ENCODE measurements at regions not wholly inside any gene's neighbourhood (a gene's known extent, or its start where the extent isn't known, plus 50 kb on each side); places are given as distances from the start of the nearest gene placed in this dataset.
"Not testable (repeated sequence)": the region's sequence is repeated elsewhere in the genome, so short reads cannot be mapped to it uniquely, and the experiment has no call there.

DNA sequence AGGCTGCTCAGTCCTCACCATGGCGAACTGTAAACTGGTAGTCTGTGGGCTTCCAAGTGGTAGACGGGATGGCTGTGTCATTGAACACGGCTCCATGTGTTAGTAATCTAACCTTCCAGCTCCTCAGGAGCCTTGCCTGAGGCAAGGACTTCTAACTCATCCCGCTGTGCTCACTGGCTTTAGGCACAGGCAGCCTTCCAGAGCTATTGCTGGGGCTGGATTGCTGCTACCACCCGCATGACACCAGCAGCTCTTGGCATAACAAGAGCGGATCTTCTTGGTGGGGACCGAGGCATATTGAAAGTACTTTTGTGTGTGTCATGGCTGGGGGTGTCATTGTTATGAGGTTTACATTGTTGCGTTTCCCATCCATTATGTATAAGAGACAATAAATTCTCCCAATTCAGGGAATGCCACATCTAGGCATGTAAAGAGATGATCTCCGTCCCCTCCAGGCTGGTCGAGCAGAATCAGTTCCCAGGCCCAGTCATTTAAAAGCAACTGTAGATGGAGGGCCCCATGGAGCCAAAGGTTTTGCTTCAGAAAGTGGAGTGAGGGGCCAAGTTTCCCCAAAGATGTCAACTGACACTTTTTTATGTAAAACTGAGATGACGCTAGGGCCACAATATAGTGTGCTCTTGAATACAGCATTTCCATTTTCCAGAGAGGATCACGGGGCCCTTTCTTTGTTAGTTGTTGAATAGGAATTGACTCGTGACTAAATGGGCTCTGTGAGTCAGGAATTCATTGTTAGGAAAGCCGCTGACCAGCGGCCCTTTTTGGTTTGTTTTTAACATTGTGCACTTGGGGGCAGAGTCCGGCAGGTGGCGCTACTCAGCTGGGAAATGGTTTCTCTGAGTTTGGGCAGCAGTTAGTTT, 759.5 kb downstream of the TAF11L14 start:
- no peak overlapping the region for H3K27ac Mint-ChIP-seq
- no peaks in the 10 kb centered on the region for H3K9me3 Mint-ChIP-seq
- H3K4me3 Mint-ChIP-seq = no peak overlapping the region
- H3K27me3 Mint-ChIP-seq = no peaks in the 10 kb centered on the region
- no peaks in the 10 kb centered on the region for H3K36me3 Mint-ChIP-seq
- H3K4me1 Mint-ChIP-seq = no peaks in the 10 kb centered on the region

DNA sequence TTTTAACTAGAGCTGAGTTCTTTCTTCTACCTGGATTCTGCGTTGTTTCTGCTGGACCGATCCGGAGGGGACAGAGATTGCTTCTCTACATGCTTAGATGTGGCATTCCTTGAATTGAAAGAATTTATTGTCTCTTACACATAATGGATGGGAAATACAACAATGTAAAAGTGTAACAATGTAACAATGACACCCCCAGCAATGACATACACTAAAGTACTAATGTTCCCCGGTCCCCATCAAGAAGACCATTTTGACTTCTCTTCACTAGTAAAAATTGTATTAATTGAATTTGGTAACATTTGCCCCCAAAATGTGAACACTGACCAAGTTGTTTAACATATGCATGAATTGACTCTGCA, 760.2 kb downstream of the TAF11L14 start:
- H3K27ac Mint-ChIP-seq = no peak overlapping the region
- no peaks in the 10 kb centered on the region for H3K4me1 Mint-ChIP-seq
- H3K9me3 Mint-ChIP-seq = no peaks in the 10 kb centered on the region
- no peaks in the 10 kb centered on the region for H3K36me3 Mint-ChIP-seq
- no peak overlapping the region for H3K4me3 Mint-ChIP-seq
- no peaks in the 10 kb centered on the region for H3K27me3 Mint-ChIP-seq

DNA sequence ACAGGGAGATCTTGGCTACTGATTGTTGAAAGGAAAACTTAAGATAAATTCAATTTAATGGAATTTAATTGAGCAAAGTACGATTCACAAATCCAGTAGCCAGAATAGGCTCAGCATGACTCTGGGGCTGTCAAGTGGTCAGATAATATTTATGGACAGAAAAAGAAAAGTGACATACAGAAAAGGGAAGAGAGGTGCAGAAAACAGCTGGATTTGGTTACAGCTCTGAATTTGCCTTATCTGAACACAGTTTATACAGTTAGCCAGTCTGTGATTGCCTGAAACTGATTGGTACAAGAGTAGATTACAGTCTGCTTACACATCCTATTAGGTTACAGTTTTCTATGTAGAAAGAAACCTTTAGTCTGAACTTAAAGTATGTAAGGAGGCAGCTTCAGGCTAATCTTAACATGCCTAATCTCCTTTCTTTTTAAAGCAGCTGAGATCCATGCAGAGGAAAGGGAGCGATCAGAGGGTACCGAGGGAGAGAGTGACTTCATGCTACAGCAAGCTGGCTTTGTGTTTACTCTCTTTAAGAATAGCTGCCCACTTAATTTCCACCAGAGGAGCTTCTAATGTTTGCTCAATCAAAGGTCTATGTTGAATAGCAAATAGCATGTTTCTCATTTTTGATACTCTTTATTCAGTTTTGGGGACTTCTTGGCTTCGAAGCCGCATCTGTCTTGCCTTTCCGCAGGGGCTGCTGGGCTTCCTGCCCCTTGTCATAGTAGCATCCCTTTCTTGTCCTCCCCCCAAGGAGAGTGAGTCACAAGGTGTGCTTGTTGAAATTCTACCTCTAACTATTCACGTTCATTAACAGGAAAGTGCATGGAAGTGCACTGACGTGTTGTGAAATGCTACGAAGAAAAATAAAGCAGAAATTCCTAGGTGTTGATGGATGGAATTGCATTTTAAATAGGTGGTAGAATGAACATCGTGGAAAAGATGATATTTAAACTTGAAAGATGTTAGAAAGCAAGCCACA, 761.2 kb downstream of the TAF11L14 start:
- Mint-ChIP-seq H3K9me3 (no peaks in the 10 kb centered on the region), H3K4me3 (no peak overlapping the region), H3K36me3 (no peaks in the 10 kb centered on the region), H3K27ac (no peak overlapping the region), H3K4me1 (no peaks in the 10 kb centered on the region), H3K27me3 (no peaks in the 10 kb centered on the region)

DNA sequence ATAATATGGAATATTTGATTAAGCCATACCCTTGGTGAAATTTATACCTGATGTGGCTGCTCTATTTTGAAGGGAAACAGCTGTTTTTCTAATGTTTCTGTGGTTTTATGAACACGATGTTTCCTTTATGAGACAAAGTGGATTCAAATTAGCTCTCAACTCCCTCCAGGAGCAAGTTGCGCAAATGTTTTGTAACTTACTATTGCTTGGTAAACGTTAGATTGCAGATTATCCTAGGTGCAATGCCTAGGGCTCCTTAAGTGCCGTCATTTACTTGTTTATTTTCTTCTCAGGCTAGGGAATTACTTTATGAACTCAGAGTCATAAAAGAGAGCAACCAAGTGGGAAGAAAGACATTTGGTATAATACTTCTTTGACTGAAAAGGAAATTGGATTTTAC, 763.1 kb downstream of the TAF11L14 start:
- Mint-ChIP-seq H3K36me3 (no peaks in the 10 kb centered on the region), H3K9me3 (no peaks in the 10 kb centered on the region), H3K4me1 (no peaks in the 10 kb centered on the region), H3K27ac (no peak overlapping the region), H3K4me3 (no peak overlapping the region), H3K27me3 (no peaks in the 10 kb centered on the region)

DNA sequence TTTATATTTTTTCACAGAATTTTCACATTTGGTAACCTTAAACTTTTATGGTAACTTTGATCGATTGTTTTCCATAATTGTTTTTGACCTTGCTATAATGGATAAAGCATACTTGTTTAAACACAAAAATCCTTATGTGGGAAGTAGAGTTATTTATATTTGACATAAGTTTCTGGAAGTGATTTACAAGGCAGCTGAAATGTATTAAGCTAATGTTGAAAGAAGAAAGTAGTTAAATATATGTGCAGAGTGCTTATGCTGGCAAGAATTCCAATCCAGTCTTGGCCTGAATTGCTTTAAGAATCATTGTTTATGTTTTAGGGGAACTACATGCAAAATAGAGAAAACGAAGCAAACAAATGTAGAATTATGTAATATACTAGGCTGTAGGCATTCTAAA, 763.6 kb downstream of the TAF11L14 start:
- no peaks in the 10 kb centered on the region for H3K9me3 Mint-ChIP-seq
- H3K4me3 Mint-ChIP-seq = no peak overlapping the region
- no peaks in the 10 kb centered on the region for H3K27me3 Mint-ChIP-seq
- no peak overlapping the region for H3K27ac Mint-ChIP-seq
- H3K4me1 Mint-ChIP-seq = no peaks in the 10 kb centered on the region
- no peaks in the 10 kb centered on the region for H3K36me3 Mint-ChIP-seq

DNA sequence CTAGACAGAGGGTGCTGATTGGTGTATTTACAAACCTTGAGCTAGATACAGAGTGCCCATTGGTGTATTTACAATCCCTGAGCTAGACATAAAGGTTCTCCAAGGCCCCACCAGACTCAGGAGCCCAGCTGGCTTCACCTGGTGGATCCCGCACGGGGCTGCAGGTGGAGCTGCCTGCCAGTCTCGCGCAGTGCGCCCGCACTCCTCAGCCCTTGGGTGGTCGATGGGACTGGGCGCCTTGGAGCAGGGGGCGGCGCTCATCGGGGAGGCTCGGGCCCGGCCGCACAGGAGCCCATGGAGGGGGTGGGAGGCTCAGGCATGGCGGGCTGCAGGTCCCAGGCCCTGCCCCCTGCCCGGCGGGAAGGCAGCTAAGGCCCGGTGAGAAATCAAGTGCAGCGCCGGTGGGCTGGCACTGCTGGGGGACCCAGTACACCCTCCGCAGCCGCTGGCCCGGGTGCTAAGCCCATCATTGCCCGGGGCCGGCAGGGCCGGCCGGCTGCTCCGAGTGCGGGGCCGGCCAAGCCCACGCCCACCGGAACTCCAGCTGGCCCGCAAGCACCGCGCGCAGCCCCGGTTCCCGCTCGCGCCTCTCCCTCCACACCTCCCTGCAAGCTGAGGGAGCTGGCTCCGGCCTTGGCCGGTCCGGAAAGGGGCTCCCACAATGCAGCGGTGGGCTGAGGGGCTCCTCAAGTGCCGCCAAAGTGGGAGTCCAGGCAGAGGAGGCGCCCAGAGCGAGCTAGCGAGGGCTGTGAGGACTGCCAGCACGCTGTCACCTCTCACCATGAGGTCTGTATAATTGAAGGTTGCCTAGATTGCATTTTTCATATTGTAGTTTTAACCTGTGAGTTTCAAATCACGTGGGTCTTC, 765.4 kb downstream of the TAF11L14 start:
- not testable (repeated sequence) for H3K36me3 Mint-ChIP-seq, H3K27ac Mint-ChIP-seq, H3K27me3 Mint-ChIP-seq, H3K4me3 Mint-ChIP-seq, H3K9me3 Mint-ChIP-seq, H3K4me1 Mint-ChIP-seq

DNA sequence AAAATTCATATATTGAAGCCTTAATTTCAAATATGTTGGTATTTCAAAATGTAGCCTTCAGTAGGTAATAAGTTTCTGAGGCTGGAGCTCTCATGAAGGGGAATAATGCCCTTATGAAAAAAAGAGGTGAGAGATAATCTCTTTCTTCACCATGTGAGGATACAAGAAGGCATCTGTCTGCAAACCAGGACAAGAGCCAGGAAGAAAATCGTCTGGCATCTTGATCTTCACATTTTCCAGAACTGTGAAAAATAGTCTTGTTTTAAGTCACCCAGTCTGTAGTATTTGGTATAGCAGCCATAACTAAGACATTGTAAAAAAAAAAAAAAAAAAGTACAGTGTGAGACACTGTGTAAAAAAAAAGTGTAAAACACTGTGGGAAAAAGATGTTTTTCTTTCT, 768.9 kb downstream of the TAF11L14 start:
- Mint-ChIP-seq H3K36me3 (no peaks in the 10 kb centered on the region), H3K4me1 (no peaks in the 10 kb centered on the region), H3K27me3 (no peaks in the 10 kb centered on the region), H3K4me3 (no peak overlapping the region), H3K9me3 (no peaks in the 10 kb centered on the region), H3K27ac (no peak overlapping the region)

DNA sequence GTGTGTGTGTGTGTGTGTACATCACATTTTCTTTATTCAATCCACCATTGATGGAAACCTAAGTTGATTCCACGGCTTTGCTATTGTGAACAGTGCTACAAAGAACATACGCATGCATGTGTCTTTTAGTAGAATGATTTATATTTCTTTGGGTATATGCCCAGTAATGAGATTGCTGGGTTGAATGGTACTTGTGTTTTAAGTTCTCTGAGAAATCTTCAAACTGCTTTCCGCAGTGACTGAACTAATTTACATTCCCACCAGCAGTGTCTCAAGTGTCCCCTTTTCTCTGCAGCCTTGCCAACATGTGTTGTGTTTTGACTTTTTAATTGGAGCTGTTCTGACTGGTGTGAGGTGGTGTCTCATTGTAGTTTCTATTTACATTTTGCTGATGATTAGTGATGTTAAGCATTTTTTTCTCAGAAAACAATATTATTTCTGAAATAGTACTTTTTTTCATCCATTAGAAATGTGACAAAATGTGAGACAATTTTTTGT, 769.7 kb downstream of the TAF11L14 start:
- no peaks in the 10 kb centered on the region for H3K27me3 Mint-ChIP-seq
- H3K9me3 Mint-ChIP-seq = no peaks in the 10 kb centered on the region
- no peak overlapping the region for H3K4me3 Mint-ChIP-seq
- no peaks in the 10 kb centered on the region for H3K36me3 Mint-ChIP-seq
- H3K27ac Mint-ChIP-seq = no peak overlapping the region
- no peaks in the 10 kb centered on the region for H3K4me1 Mint-ChIP-seq

DNA sequence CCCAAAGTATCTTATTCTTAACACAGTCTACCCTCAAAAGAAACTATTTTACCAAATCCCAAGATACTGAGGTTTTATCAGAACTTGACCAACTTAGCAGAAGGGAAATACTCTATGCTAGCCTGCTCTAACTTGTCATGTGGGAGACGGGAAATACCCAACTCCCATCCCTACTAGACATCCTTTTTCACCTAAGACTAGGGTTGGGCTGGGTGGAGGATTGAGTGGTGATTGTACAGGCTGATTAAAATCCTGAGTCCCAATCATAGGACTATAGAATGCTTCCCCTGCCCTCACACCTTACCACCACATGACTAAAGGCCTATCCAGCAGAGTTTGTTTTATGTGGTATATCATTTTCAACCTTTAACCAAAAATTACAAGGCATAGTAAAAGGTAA, 786.5 kb downstream of the TAF11L14 start:
- no peaks in the 10 kb centered on the region for H3K4me1 Mint-ChIP-seq
- H3K36me3 Mint-ChIP-seq = no peaks in the 10 kb centered on the region
- no peaks in the 10 kb centered on the region for H3K27me3 Mint-ChIP-seq
- H3K27ac Mint-ChIP-seq = no peak overlapping the region
- no peaks in the 10 kb centered on the region for H3K9me3 Mint-ChIP-seq
- H3K4me3 Mint-ChIP-seq = no peak overlapping the region

DNA sequence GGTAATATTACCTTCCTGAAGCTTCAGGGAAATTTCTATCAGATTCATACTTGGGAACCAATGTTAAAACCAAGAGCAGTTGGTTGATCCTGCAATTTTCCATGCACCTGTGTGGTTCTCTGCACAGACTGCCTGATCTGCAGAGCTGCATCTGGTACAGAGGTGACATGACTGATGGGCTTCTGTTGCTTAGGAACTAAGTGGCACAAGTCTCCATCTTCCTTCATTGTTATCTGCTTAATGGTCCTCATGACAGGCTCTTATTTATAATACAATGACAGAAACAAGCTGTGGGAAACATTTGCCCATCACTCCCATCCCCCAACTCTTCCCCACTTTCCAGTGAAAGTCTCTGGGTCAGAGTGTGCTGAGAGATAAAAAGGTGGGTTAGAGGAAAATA, 799.1 kb downstream of the TAF11L14 start:
- Mint-ChIP-seq H3K36me3 (no peaks in the 10 kb centered on the region), H3K27ac (no peak overlapping the region), H3K4me3 (no peak overlapping the region), H3K4me1 (no peaks in the 10 kb centered on the region), H3K27me3 (no peaks in the 10 kb centered on the region), H3K9me3 (peaks cover 8% of the 10 kb centered on the region)

DNA sequence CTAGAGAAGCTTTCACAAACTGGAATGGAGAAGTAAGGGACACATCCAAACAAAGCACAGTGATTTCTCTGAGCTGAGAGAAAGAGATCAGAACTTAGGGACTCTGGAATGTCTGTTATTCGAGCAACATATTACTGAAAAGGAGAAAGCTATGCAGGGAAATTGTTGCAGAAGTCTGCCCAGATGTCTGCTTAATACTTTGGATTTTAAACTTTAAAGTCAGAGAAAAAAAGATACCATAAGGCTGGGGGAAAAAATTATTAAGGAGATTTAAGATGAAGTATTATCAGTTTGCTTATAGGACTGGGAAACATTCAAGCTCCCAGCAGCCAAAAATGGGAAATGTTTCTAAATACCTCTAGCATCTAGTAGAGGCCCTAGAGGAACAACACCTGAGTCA, 803.9 kb downstream of the TAF11L14 start:
- Mint-ChIP-seq H3K27me3 (no peaks in the 10 kb centered on the region), H3K4me1 (no peaks in the 10 kb centered on the region), H3K9me3 (peaks cover 18% of the 10 kb centered on the region), H3K4me3 (no peak overlapping the region), H3K27ac (no peak overlapping the region), H3K36me3 (no peaks in the 10 kb centered on the region)

DNA sequence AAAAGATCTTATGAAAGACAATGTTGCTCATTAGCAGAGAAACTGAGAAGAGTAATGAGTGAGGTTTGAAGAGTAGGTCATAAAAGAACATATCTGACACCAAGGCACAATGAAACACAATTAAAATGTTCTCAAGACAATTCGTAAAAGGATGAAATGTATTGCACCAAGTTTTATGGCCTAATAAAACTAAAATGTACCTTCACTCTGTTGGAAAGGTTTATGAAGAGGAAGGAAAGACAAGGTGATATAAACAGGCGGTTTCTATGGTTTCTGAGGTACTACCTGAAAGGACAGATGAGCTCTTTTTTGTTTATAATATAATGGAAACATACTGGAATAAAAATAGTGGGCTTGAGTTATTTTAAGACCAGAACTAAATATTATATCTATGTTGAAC, 821.3 kb downstream of the TAF11L14 start:
- Mint-ChIP-seq H3K27me3 (no peaks in the 10 kb centered on the region), H3K4me1 (no peaks in the 10 kb centered on the region), H3K4me3 (no peak overlapping the region), H3K36me3 (no peaks in the 10 kb centered on the region), H3K9me3 (peaks cover under 1% of the 10 kb centered on the region), H3K27ac (no peak overlapping the region)

DNA sequence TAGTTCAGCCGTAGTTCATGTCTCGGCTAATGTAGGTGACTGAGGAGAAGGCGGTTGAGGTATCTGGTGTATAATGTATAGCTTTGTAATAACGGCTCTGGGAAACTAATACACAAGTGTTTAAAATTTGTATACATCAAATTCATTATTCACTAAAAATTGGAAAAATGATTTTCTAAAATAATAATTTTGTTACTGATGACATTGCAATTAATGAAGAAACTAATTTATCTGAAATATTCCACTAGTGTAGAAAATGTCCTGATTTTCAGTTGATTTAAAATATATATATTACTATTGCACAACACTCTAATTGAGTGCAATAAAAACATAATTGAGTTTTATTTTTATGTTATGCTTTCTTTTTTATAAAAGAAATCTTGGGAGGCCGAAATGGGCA, 823.0 kb downstream of the TAF11L14 start:
- Mint-ChIP-seq H3K4me3 (no peak overlapping the region), H3K9me3 (no peaks in the 10 kb centered on the region), H3K4me1 (no peaks in the 10 kb centered on the region), H3K27ac (no peak overlapping the region), H3K36me3 (no peaks in the 10 kb centered on the region), H3K27me3 (no peaks in the 10 kb centered on the region)

DNA sequence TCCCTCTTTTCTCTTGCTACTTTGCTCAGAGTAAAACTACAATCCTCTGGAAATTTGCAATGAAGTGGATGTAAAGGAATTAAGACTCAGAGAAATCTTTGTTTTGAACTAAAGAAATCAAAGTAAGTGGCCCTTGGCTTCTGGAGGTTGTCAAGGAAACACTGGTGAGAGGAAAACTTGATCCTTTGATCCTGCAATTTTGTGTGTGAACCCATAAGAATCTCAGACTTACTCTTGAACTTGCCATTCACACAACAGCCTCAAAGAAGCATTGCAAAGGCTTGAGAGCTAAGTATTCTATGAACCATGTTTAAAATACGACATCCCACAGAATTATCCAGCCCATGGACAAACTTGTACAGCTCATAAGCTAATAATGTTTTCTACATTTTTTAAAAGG, 827.5 kb downstream of the TAF11L14 start:
- Mint-ChIP-seq H3K27me3 (no peaks in the 10 kb centered on the region), H3K4me3 (no peak overlapping the region), H3K27ac (no peak overlapping the region), H3K4me1 (no peaks in the 10 kb centered on the region), H3K9me3 (no peaks in the 10 kb centered on the region), H3K36me3 (no peaks in the 10 kb centered on the region)
